GM18861 (cell line): ENCODE measurements at regions not wholly inside any gene's neighbourhood (a gene's known extent, or its start where the extent isn't known, plus 50 kb on each side); places are given as distances from the start of the nearest gene placed in this dataset.

Experiments
- ATAC-seq: cut with Tn5 transposase; IDR thresholded peaks from one replicate; pipeline ENCODE4 v1.9.1; 2021; ENCODE audit not compliant: unreplicated experiment

- no peak for ATAC-seq
Observed at GRCh38 chr22:47334601-47335000, 572.2 kb downstream of the TBC1D22A start.

GRCh38 chr22:47333625-47334024 is 571.2 kb downstream of the TBC1D22A start:
- no peak for ATAC-seq

- ATAC-seq = no peak
Observed at GRCh38 chr22:47332246-47332980, 570.0 kb downstream of the TBC1D22A start.

- no peak for ATAC-seq
Observed at GRCh38 chr22:47331750-47332149, 569.3 kb downstream of the TBC1D22A start.

GRCh38 chr22:47329727-47330650 is 567.5 kb downstream of the TBC1D22A start:
- ATAC-seq = no peak

- no peak for ATAC-seq
Observed at GRCh38 chr22:47328550-47329243, 566.2 kb downstream of the TBC1D22A start.

- no peak for ATAC-seq
Observed at GRCh38 chr22:47327241-47327640, 564.8 kb downstream of the TBC1D22A start.

- no peak for ATAC-seq
Observed at GRCh38 chr22:47325249-47325648, 562.8 kb downstream of the TBC1D22A start.

GRCh38 chr22:47324435-47324990 is 562.1 kb downstream of the TBC1D22A start:
- ATAC-seq = no peak

GRCh38 chr22:47323518-47323917 is 561.1 kb downstream of the TBC1D22A start:
- no peak for ATAC-seq

GRCh38 chr22:47322854-47323253 is 560.4 kb downstream of the TBC1D22A start:
- no peak for ATAC-seq

- no peak for ATAC-seq
Observed at GRCh38 chr22:47320560-47320959, 558.1 kb downstream of the TBC1D22A start.

- no peak for ATAC-seq
Observed at GRCh38 chr22:47318041-47318737, 555.7 kb downstream of the TBC1D22A start.

GRCh38 chr22:47315862-47316419 is 553.5 kb downstream of the TBC1D22A start:
- ATAC-seq = no peak

GRCh38 chr22:47310601-47311000 is 548.2 kb downstream of the TBC1D22A start:
- ATAC-seq = no peak

- ATAC-seq = no peak
Observed at GRCh38 chr22:47309946-47310345, 547.5 kb downstream of the TBC1D22A start.

- no peak for ATAC-seq
Observed at GRCh38 chr22:47309476-47309875, 547.0 kb downstream of the TBC1D22A start.

GRCh38 chr22:47308886-47309285 is 546.4 kb downstream of the TBC1D22A start:
- ATAC-seq = no peak

GRCh38 chr22:47307822-47308221 is 545.4 kb downstream of the TBC1D22A start:
- ATAC-seq = no peak

- ATAC-seq = no peak
Observed at GRCh38 chr22:47307326-47307725, 544.9 kb downstream of the TBC1D22A start.
